GM21367 (cell line): ENCODE measurements at regions not wholly inside any gene's neighbourhood (a gene's known extent, or its start where the extent isn't known, plus 50 kb on each side); places are given as distances from the start of the nearest gene placed in this dataset.
"Not testable (repeated sequence)": the region's sequence is repeated elsewhere in the genome, so short reads cannot be mapped to it uniquely, and the experiment has no call there.

Experiments used
- ATAC-seq: cut with Tn5 transposase; IDR thresholded peaks from one replicate; pipeline ENCODE4 v1.9.1; 2021; ENCODE audit not compliant: unreplicated experiment

DNA sequence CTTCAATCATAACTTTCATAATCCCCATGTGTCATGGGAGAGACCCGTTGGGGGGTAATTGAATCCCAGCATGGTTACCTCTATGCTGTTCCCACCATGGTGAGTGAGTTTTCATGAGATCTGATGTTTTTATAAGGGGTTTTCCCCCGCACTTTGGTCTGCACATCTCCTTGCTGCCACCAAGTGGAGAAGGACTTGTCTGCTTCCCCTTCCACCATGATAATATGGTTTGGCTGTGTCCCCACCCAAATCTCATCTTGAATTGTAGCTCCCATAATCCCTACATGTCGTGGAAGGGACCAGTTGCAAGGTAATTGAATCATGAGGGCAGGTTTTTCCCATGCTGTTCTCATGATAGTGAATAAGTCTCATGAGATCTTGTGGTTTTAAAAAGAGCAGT, 524.9 kb downstream of the SLITRK5 start:
- no peak for ATAC-seq

DNA sequence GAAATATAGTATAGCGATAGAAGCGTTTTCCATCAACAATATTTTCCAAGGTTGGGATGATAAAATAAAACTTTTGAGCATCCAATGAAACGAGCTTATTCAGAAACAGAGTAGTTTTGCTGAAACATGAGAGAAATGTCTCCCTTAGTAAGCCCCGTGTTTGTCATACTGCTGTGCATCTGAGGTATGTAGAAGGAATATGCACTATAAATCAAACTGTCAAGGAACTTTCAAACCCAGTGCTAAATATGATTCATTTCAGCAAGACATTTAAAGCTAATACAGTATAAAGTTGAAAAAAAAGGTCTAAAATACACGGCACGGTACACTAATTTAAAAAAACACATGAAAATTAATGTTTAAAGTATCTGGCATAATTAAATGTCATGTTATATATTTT, 546.2 kb downstream of the SLITRK5 start:
- no peak for ATAC-seq

- no peak for ATAC-seq
Observed at GRCh38 chr13:88217883-88218282, 546.7 kb downstream of the SLITRK5 start.

GRCh38 chr13:88223958-88224357, 552.8 kb downstream of the SLITRK5 start:
- no peak for ATAC-seq

GRCh38 chr13:88235441-88235840, 564.3 kb downstream of the SLITRK5 start:
- ATAC-seq: no peak

GRCh38 chr13:88246239-88246638, 575.1 kb downstream of the SLITRK5 start:
- ATAC-seq: no peak

GRCh38 chr13:88248393-88248792, 577.2 kb downstream of the SLITRK5 start:
- ATAC-seq: no peak

DNA sequence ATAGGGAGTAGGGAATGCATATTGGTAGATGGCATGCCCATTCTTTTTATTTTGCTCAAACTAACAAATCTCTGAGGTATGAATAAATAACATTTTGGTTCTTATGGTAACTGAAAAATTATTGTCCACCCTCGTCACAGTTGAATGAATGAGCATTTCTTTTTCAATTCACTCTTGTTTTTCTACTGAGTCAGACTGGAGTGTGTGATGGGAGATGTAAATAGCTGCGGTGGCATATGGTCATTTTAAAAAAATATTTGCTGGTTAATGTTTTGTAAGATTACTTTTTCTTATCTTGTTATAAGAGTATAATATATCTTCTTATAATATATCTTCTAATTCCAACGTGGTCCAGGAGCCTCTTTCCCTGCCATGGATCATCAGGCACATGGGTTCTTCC, 586.5 kb downstream of the SLITRK5 start:
- ATAC-seq: no peak

DNA sequence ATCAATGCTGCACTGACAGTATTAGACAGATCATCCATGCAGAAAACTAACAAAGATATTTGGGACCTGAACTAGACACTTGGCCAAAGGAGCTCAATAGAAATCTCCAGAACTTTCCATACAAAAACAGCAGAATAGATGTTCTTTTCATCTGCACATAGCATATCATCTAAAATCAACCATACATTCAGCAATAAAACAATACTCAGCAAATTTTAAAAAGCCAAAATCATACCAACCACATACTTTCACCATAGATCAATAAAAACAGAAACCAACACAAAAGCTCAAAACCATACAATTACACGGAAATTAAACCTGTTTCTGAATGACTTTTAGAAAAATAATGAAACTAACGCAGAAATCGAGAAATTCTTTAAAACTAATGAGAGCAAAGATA, 592.6 kb downstream of the SLITRK5 start:
- ATAC-seq: no peak

- no peak for ATAC-seq
Observed at GRCh38 chr13:88281841-88282240, 610.7 kb downstream of the SLITRK5 start.

- no peak for ATAC-seq
Observed at GRCh38 chr13:88285329-88285728, 614.2 kb downstream of the SLITRK5 start.

- no peak for ATAC-seq
Observed at GRCh38 chr13:88288326-88288725, 617.2 kb downstream of the SLITRK5 start.

- not testable (repeated sequence) for ATAC-seq
Observed at GRCh38 chr13:88291731-88292130, 620.6 kb downstream of the SLITRK5 start.

- no peak for ATAC-seq
Observed at GRCh38 chr13:88294368-88294767, 623.2 kb downstream of the SLITRK5 start.

DNA sequence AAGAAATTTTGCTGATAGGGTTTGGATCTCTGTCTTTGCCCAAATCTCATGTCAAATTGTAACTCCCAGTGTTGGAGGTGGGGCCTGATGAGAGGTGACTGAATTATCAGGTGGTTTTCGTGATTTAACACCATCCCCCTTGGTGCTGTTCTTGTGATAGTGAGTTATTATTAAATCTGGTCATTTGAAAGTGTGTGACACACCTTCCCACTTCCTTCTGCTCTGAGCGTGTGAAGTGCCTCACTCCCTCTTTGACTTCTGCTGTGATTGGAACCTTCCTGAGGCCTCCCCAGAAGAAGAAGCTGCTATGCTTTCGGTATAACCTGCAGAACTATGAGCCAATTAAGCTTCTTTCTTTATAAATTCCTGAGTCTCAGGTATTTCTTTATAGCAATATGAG, 632.0 kb downstream of the SLITRK5 start:
- no peak for ATAC-seq

DNA sequence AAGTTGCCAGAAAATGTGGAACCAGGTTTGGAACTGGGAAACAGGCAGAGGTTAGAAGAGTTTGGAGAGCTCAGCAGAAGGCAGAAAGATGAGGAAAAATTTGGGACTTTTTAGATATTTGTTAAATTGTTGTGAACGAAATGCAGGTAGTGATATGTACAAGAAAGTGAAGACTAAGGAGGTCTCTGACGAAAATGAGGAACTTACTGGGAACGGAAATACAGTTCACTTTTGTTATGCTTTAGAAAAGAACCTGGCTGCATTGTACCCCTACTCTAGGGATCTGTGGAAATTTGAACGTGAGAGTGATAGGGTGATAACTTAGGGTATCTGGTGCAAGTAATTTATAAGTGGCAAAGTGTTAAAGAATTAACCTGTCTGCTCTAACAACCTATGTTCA, 632.4 kb downstream of the SLITRK5 start:
- ATAC-seq: no peak

DNA sequence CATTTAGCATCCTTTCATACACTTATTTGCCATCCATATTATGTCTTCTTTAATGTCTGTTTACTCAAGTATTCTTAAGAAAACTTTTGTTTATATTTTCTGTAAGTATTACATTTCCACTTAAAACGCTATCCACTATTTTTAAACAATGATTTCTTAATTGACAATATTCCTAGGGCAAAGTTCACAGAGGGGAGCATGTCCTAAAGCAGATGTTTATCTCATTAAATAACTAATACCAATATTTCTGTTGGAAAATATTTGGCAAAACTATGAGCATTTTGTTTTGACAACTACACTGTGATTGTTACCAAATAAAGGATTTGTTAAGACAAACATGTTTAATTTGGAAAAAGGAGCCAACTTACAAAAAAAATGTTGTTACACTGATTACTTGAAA, 643.3 kb downstream of the SLITRK5 start:
- ATAC-seq: no peak

- ATAC-seq: no peak
Observed at GRCh38 chr13:88329066-88329465, 657.9 kb downstream of the SLITRK5 start.

GRCh38 chr13:88339271-88339741, 668.1 kb downstream of the SLITRK5 start:
- no peak for ATAC-seq

- no peak for ATAC-seq
Observed at GRCh38 chr13:88345171-88345847, 674.1 kb downstream of the SLITRK5 start.

GRCh38 chr13:88360761-88361160, 689.6 kb downstream of the SLITRK5 start:
- no peak for ATAC-seq

- no peak for ATAC-seq
Observed at GRCh38 chr13:88369866-88370265, 698.7 kb downstream of the SLITRK5 start.

DNA sequence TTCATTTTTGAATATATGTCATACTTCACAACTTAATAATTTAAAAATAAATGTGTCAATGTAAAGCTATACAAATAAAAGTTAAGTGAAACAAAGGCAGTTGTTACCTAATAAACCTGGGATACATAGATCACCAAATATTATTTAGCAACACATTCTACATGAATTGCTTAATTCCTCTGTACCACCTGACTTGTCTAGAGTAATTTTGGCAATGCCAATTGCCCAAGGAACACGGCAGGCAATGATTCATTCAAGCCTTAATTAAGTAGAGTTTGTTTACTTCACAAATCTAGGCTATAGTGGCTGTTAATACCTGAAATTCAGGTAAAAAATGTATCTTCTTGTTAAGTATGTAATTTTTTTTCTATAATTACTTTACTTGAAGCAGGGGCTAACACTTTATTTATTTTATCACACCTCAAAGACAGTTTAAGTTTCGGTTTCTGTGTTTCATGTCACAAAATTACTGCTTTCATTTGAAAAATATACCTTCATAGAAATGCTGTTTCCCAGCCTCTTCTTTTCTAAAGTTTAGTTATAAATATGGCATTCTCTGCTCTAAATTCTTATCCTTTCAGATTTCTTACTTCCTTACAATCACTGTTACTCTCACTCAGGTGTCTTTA, 705.7 kb downstream of the SLITRK5 start:
- ATAC-seq: no peak
